OCI-LY3 (cell line): ENCODE measurements at regions not wholly inside any gene's neighbourhood (a gene's known extent, or its start where the extent isn't known, plus 50 kb on each side); places are given as distances from the start of the nearest gene placed in this dataset.

ENCODE experiments used
- CTCF ChIP-seq: fragments of 200-600, 300-600 bp; sonication (generic); IDR thresholded peaks from 2 replicates; pipeline ENCODE4 v1.5.1; 2014; ENCODE audit warnings: antibody characterized with exemption, low read length, low read depth
- EZH2phosphoT487 ChIP-seq: fragments of 200-600 bp; shearing (Covaris generic); IDR thresholded peaks from 2 replicates; pipeline ENCODE4 v1.6.1; 2018; ENCODE audit warnings: antibody characterized with exemption, mixed run types, low read depth

- TF ChIP-seq CTCF: no peak
- TF ChIP-seq EZH2phosphoT487: no peak
These were observed 172.2 kb upstream of the PFN2 start for GRCh38 chr3:150142936-150143335.
